SJCRH30 (cell line): ENCODE measurements at regions not wholly inside any gene's neighbourhood (a gene's known extent, or its start where the extent isn't known, plus 50 kb on each side); places are given as distances from the start of the nearest gene placed in this dataset.

Experiments used
- DNase-seq, 2 experiments: peaks; one replicate each; pipeline ENCODE4 v3.0.0-alpha.2; 2015 to 2020
- H3K27ac ChIP-seq: fragments of 250-450 bp; sonication (Bioruptor Pico); 2 replicates; pipeline ENCODE4 v1.5.1; 2020; ENCODE audit warnings: mild to moderate bottlenecking, moderate library complexity
- H3K27me3 ChIP-seq: fragments of 250-450 bp; sonication (Bioruptor Pico); 2 replicates; pipeline ENCODE4 v1.5.1; 2020; ENCODE audit warnings: mild to moderate bottlenecking, moderate library complexity
- H3K36me3 ChIP-seq: fragments of 250-450 bp; sonication (Bioruptor Pico); 2 replicates; pipeline ENCODE4 v1.5.1; 2020; ENCODE audit warnings: mild to moderate bottlenecking, moderate library complexity
- H3K4me1 ChIP-seq: fragments of 250-450 bp; sonication (Bioruptor Pico); 2 replicates; pipeline ENCODE4 v1.5.1; 2020; ENCODE audit warnings: mild to moderate bottlenecking, moderate library complexity
- H3K4me3 ChIP-seq: fragments of 250-450 bp; sonication (Bioruptor Pico); 2 replicates; pipeline ENCODE4 v1.5.1; 2020; ENCODE audit warnings: mild to moderate bottlenecking, moderate library complexity
- H3K9me3 ChIP-seq: fragments of 250-450 bp; sonication (Bioruptor Pico); replicated peaks from 2 replicates; pipeline ENCODE4 v1.5.1; 2020; ENCODE audit warnings: mild to moderate bottlenecking, moderate library complexity

DNA sequence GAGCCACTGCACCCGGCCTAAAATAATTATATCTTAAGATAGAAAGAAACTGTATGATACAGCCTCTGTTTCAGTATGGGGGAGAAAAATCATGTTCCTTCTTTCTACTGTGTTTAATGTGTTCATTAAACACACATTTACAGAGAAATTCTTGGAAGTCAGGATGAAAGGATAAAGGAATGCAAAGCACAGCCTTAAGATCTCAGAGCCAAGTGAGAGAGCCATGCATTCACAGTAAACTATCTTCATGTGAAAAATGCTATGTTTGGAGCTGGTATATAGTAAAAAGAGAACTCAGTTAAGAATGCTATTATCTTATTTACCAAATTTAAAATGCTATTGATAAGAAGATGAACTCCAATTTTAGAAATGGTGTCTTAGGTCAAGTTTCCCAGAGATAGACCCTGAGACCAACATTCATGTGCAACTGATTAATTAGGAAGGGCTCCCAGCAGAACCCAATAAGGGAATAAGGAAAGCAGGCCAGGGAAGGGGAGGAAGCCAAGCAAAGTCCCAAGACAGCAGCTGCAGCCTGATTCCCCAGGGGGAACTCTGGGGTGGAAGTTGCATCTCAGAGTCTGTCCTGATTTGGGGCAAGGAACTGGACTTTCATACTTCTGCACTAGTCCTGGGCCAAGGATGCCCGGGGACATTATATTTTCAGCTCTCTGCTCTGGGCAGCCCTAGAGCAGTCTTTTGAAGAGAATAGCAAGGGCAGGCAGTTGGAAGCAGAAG is 130.0 kb upstream of the ZNF648 start:
- Histone ChIP-seq H3K9me3 (no peaks in the 10 kb centered on the region), H3K27me3 (no peaks in the 10 kb centered on the region), H3K4me3 (no peak overlapping the region), H3K27ac (no peak overlapping the region), H3K36me3 (no peaks in the 10 kb centered on the region), H3K4me1 (peaks cover 8% of the 10 kb centered on the region)
- DNase-seq: peak in 1 of 2 experiments; percentile 12

DNA sequence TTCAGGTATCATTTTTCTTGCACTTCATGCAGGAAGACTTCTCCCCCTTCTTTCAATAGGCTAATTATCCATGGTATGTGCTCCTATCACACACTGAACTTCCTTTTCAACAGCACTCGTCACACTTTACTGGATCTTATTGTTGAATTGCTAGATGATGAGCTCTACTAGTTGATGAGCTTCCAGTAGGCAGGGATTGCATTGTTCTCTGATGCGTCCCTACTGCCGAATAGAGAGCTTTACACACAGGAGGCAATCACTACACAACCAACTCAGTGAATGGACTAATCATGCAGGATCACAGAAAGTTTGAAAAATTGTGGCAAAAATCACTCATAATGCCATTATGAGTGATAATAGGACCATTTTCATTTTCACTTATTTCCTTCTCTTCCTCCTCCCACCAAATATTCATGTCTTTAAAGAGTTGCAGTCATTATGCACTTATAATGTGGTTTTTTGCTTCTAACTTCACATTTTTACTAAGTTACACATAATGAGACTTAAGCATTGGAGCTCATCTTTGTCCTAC is 128.1 kb upstream of the ZNF648 start:
- DNase-seq: no peak
- Histone ChIP-seq H3K27ac (no peak overlapping the region), H3K4me1 (peaks cover 22% of the 10 kb centered on the region), H3K36me3 (no peaks in the 10 kb centered on the region), H3K4me3 (no peak overlapping the region), H3K27me3 (no peaks in the 10 kb centered on the region), H3K9me3 (no peaks in the 10 kb centered on the region)

DNA sequence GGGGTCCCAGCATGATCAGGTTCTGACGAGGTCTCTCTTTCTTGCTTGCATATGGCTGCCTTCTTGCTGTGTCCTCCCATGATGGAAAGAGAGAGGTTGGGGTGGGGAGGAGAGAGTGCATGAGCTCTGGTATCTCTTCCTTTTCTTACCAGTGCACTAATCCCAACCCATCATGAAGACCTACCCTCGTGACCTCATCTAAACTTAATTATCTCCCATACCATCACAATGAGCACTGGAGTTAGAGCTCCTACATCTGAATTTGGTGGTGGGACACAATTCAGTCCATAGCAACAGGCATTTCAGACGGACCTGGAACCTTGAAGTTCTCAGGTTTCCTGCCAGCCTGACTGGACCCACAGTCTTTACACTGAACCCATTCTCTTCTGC is 125.2 kb upstream of the ZNF648 start:
- Histone ChIP-seq H3K4me3 (no peak overlapping the region), H3K9me3 (no peaks in the 10 kb centered on the region), H3K27me3 (no peaks in the 10 kb centered on the region), H3K36me3 (no peaks in the 10 kb centered on the region), H3K4me1 (peaks cover 22% of the 10 kb centered on the region), H3K27ac (peak overlapping the region; percentile 65)
- DNase-seq: no peak

DNA sequence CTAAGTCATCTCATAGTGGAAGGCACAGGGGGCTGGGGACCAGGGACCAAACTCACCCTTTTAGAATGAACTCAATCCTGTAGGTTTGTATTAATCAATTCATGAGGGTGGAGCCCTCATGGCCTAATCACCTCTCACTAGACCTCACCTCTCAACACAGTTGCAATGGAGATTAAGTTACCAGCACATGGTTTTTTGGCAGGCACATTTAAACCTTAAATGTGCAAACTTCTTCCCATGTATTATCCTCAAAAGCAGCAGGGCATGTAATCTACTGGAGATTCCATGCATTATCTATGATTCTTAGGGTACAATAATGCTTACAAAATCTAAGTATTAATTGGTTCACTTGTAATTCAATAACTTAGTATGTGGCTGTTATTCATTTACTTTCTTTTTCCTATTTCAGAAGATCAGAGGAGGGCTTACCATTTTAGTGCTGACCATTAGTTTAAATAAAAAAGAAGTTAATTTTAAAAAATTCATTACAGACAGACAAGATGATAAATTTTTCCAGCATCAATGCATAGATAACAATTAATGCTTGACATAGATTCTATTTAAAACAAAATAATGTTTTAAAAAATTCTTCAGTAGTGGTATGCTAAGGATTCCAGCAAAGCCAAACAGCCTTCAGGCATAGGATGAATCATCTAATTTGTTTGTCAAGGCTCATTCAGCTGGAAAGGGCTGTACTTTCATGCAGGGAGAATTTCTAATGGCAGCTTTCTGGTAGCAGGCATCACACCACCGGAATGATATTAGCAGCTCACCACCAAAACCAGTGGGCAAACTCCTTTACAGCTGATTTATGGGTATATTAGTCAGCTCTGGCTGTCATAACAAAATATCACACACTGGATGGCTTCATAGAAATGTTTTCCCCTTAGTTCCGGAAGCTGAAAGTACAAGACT is 124.6 kb upstream of the ZNF648 start:
- H3K9me3 ChIP-seq: no peaks in the 10 kb centered on the region
- DNase-seq: peak; percentile 61 to 74
- no peak overlapping the region for H3K4me3 ChIP-seq
- no peaks in the 10 kb centered on the region for H3K36me3 ChIP-seq
- no peaks in the 10 kb centered on the region for H3K27me3 ChIP-seq
- H3K27ac ChIP-seq: peak overlapping the region; percentile 65
- peaks cover 22% of the 10 kb centered on the region for H3K4me1 ChIP-seq

DNA sequence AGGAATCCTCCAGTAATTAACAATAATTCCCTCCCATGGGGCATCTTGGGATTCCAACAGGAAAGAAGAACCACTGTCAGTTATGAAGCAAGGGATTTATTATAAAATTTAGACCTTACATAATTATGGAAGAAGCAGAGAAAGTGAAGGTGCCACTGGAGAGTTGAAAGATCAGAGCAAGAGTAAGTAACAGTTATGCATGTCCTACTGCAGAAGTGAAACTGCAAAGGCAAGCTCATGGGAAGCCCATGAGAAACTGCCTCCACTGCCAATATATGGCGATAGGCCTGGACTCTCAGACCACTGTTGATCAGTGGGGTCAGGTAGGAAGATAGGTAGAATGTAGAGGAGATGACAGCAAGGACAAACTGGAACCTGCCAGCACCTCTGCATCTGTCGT is 123.6 kb upstream of the ZNF648 start:
- H3K4me1 ChIP-seq: peaks cover 22% of the 10 kb centered on the region
- H3K27ac ChIP-seq: no peak overlapping the region
- DNase-seq: no peak
- no peaks in the 10 kb centered on the region for H3K36me3 ChIP-seq
- no peaks in the 10 kb centered on the region for H3K9me3 ChIP-seq
- H3K4me3 ChIP-seq: no peak overlapping the region
- H3K27me3 ChIP-seq: no peaks in the 10 kb centered on the region

DNA sequence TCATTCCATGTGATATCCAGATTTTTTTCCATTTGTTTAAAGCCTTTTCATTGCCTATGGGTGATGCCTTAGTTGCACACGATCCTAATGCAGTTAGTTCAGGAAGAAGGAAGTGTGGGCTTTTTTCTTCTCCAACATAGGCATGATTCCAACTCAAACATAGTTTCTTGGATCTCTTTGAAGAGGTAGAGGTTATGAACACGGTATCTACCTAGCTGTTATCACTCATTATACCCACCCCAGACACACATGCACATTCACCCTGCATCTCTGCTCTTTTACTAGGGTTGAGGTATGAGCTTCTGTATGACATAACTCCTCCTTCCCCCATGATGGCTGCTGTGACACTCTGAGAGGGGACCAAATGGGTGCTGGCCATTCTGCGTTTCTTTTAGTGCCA is 122.1 kb upstream of the ZNF648 start:
- no peaks in the 10 kb centered on the region for H3K36me3 ChIP-seq
- no peaks in the 10 kb centered on the region for H3K9me3 ChIP-seq
- no peak overlapping the region for H3K4me3 ChIP-seq

DNA sequence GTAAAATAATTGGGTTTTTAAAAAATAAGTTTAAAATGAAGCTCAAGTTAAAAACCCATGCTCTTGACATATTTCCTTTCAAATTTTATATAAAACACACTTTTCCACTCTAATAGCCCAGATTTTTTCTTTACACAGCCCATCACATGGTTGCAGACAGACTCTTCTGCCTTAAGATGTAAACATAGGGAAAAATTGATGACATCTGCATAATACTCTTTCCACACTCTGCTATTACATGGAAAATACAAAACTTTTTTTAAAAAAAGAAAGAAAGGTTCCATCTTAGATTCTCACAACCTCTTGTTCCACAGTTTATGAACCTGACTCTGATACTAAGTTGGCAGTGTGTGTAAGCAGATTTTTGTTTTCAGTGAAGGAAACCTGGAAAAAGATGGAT is 120.8 kb upstream of the ZNF648 start:
- Histone ChIP-seq H3K27me3 (no peaks in the 10 kb centered on the region), H3K27ac (no peak overlapping the region), H3K9me3 (no peaks in the 10 kb centered on the region), H3K4me3 (no peak overlapping the region), H3K4me1 (peaks cover 22% of the 10 kb centered on the region), H3K36me3 (no peaks in the 10 kb centered on the region)
- DNase-seq: no peak

More for the DNA sequence above, 122.1 kb upstream of the ZNF648 start:
- Histone ChIP-seq H3K4me1 (peaks cover 22% of the 10 kb centered on the region), H3K27ac (no peak overlapping the region), H3K27me3 (no peaks in the 10 kb centered on the region)
- DNase-seq: no peak

DNA sequence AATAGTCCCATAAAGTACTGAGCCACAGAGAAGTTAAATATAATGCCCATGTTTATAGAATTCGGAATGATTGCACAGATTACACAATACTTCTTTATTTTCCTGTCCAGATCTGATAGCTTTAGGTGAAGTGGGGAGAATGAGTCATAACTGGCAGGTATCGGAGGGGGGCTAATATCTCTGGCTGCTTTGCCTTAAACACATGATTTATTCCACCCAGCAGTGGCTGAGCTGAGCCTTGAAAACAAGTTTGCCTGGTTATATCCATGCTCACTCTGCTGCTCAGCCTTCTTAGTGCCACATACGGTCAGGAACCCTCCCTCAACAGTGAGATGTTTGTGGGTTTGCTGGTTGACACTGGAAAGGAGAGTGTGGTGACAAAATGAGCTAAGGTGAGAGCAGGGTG is 119.7 kb upstream of the ZNF648 start:
- Histone ChIP-seq H3K36me3 (no peaks in the 10 kb centered on the region), H3K4me1 (peaks cover 12% of the 10 kb centered on the region), H3K4me3 (no peak overlapping the region), H3K27me3 (no peaks in the 10 kb centered on the region), H3K27ac (no peak overlapping the region), H3K9me3 (no peaks in the 10 kb centered on the region)
- DNase-seq: no peak

DNA sequence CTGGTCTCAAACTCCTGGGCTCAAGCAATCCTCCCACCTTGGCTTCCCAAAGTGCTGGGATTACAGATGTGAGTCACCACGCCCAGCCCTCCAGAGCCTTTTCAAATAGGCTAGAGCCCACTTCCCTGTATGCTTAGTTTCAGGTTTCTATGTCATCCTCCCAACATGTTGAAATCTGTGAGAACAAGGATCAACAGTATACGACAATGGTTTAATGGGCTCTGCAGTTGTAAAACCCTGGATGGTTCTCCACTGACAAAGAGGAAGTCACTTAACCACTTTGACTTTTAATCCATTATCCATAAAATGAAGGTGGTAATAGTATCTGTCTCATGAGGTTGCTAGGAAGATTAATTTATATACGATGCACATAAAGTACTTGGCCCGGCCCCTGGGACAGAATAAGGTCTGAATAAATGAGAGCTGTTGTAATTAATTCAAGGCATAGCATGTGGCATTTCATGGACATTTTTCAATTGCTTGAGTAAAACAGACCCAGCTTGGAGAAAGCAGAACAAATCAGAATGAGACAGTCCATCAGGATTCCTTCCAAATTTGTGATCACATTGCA is 113.9 kb upstream of the ZNF648 start:
- Histone ChIP-seq H3K27ac (no peak overlapping the region), H3K36me3 (no peaks in the 10 kb centered on the region), H3K9me3 (no peaks in the 10 kb centered on the region), H3K27me3 (no peaks in the 10 kb centered on the region), H3K4me3 (no peak overlapping the region), H3K4me1 (no peaks in the 10 kb centered on the region)
- DNase-seq: peak in 1 of 2 experiments; percentile 30

DNA sequence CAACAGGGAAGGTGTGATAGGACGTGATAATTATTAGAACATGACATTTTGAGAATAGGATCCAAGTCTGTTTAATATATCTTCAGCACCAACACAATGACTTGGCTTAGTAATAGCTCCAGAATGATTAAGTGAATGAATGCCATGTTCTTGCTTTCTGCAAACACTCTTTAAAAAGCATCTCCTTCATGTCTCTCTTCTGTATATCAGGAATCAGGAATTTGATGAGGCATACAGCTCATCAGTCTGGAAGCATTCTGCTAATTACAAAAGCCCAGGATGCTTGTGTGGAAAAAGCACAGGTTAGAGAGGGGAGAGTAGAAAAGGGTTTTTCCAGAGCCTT is 113.0 kb upstream of the ZNF648 start:
- Histone ChIP-seq H3K9me3 (no peaks in the 10 kb centered on the region), H3K27me3 (no peaks in the 10 kb centered on the region), H3K4me1 (no peaks in the 10 kb centered on the region), H3K4me3 (no peak overlapping the region), H3K36me3 (no peaks in the 10 kb centered on the region), H3K27ac (no peak overlapping the region)
- no peak for DNase-seq

DNA sequence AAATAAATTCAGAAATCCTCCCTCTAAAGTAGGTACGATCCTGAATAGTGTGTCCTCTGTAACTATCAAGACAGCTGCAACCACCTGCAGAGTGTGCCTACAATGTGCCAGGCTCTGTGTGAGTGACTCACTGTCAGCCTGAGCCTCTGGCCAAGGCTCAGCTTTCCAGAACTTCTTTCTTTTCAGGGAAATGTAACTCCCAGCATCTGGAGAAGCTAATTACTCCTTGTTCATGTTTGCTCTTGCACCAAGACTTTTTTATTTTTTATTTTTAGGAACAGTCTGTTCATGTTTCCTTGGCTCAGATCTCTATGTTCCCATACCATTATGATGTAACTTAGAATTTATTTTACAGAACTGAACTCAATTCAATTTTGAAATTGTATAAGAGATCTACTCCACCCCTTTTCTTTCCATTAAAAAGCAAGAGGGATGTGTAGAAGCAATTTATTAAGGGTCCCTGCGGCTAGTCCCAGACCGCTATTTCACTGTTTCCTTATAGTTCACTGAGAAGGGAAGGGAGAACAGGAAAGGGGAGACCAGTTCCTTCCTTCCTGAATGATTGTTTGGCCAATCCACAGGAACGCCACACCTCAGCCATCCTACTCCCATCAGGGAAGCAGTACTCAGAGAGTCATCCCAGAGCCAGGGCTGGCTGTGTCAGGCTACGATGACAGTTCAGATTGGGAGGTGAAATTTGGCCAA is 112.4 kb upstream of the ZNF648 start:
- Histone ChIP-seq H3K9me3 (no peaks in the 10 kb centered on the region), H3K4me1 (no peaks in the 10 kb centered on the region), H3K27me3 (no peaks in the 10 kb centered on the region), H3K36me3 (no peaks in the 10 kb centered on the region), H3K27ac (no peak overlapping the region), H3K4me3 (no peak overlapping the region)
- no peak for DNase-seq

DNA sequence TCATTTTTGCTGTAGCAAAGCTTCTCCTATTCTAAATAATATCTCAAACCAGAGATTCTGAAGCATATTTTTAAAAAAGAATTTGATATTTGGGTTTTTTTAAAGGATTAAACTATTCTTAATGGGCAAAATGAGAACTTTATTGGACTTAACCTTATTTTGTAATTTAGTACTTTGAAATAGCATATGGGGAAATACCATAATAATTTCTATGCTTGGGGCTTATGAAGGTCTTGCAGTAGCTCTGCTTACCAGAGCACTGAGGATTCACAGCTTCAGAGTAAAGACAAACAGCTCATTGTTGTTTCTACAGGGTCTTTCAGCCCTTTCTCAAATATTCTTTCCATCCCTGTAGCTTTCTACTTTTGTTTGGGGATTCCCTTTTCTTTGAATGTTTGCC is 111.2 kb upstream of the ZNF648 start:
- Histone ChIP-seq H3K36me3 (no peaks in the 10 kb centered on the region), H3K9me3 (no peaks in the 10 kb centered on the region), H3K4me3 (no peak overlapping the region), H3K27ac (no peak overlapping the region), H3K4me1 (no peaks in the 10 kb centered on the region), H3K27me3 (no peaks in the 10 kb centered on the region)
- DNase-seq: no peak

DNA sequence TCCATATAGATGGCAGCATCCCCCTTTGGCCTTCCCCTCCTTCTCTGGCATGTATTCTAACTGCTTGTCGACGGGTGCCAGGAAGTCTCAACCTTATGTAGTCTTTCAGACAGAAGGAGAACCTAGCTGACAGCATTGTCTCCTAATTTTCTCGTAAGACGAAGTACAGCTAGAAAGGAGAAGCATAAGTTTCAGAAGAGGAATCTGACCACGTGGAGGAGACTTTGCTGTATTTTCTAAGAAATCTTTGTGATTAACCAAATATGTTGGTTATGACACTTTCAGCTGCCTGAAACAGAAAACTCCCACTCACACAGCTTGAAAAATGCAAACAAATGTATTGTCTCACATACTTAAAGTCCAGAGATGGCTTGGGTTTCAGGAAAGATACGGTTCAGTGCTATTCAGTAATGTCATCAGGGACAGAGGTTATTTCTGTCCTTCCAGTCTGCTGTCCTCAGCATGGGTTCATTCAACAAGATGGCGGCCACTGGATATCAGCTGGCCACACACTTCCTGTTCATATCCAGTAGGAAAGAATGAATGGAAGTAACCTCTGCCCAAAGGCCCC is 109.5 kb upstream of the ZNF648 start:
- Histone ChIP-seq H3K27me3 (no peaks in the 10 kb centered on the region), H3K36me3 (no peaks in the 10 kb centered on the region), H3K4me3 (no peak overlapping the region), H3K9me3 (no peaks in the 10 kb centered on the region), H3K27ac (no peak overlapping the region), H3K4me1 (no peaks in the 10 kb centered on the region)
- DNase-seq: no peak

DNA sequence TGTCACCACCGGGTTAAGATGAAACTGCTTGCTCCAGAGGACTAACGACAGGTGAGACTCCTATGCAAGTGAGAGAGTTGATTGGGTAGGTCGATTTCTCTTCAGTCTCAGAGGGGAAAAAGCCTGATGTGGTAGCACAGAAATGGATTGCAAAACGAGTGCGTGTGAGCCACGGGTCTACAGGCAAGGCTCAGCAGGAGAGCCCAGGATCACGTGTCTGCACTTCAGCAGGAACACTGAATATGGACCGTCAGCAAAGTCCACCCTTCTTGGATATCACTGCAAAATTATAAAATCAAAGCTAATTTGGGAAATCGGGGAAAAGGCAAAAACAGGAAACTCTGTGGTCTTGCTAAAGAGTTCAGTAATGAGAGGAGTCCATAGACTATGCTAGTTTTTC is 107.7 kb upstream of the ZNF648 start:
- Histone ChIP-seq H3K9me3 (no peaks in the 10 kb centered on the region), H3K4me1 (peaks cover 2% of the 10 kb centered on the region; the same call in 1 of the 2 replicates), H3K4me3 (no peak overlapping the region), H3K27me3 (no peaks in the 10 kb centered on the region), H3K27ac (no peak overlapping the region), H3K36me3 (no peaks in the 10 kb centered on the region)
- no peak for DNase-seq
